Stimulated activated naive CD8-positive, alpha-beta T cell treated with anti-CD3 and anti-CD28 coated beads, Interleukin-15, amount 100 ng/mL, for 72 hours (primary cell): ENCODE measurements at regions not wholly inside any gene's neighbourhood (a gene's known extent, or its start where the extent isn't known, plus 50 kb on each side); places are given as distances from the start of the nearest gene placed in this dataset.

ENCODE experiments used
- ATAC-seq: fragments of 150-1000 bp; cut with Tn5 transposase; 2 replicates; pipeline ENCODE4 v1.10.0; 2021; ENCODE audit warnings: mild to moderate bottlenecking, moderate library complexity
- DNase-seq, 2 donors: peaks; one replicate each; pipeline ENCODE4 v3.0.0; 2021 to 2022
- H3K27ac Mint-ChIP-seq, 2 donors: one replicate each; pipeline ENCODE4 v1.8.0; 2022; ENCODE audit warnings: mild to moderate bottlenecking in 2 of 2, mixed read lengths in 2 of 2, moderate library complexity in 2 of 2
- H3K27me3 Mint-ChIP-seq: one replicate; pipeline ENCODE4 v1.8.0; 2022; ENCODE audit warnings: mixed read lengths
- H3K4me1 Mint-ChIP-seq: one replicate; pipeline ENCODE4 v1.8.0; 2022; ENCODE audit warnings: mild to moderate bottlenecking, mixed read lengths
- H3K4me3 Mint-ChIP-seq, 2 donors: one replicate each; pipeline ENCODE4 v1.8.0; 2022; ENCODE audit warnings: mild to moderate bottlenecking in 2 of 2, mixed read lengths in 2 of 2, moderate library complexity in 1 of 2
- H3K9me3 Mint-ChIP-seq, 2 donors: one replicate each; pipeline ENCODE4 v1.8.0; 2022; ENCODE audit warnings: mixed read lengths in 2 of 2

DNA sequence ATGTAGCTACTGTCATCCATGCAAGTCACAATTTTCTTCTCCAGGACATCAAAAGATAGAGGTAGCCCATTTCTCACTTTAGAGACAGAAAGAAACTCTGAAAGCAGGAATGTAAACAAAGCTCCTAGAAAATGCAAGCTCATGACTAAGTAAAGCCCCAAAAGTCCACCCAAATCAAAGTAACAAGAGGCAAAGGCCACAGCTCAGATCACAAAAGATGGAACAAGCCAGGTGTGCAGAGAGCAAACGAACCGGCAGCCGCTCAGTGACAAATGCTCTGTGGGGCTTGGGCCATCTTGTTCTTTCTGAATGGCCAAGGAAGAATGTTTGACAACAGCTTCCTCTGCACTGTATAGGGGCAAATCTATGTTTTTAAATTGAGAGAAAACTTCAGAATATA lies 201.0 kb downstream of the CYRIA start:
- H3K4me3 Mint-ChIP-seq, result no peak overlapping the region
- no peaks in the 10 kb centered on the region for H3K4me1 Mint-ChIP-seq
- H3K27ac Mint-ChIP-seq, result no peak overlapping the region
- ATAC-seq (no peak), DNase-seq (no peak)
- H3K9me3 Mint-ChIP-seq, result no peaks in the 10 kb centered on the region
- peaks cover 7% of the 10 kb centered on the region for H3K27me3 Mint-ChIP-seq

DNA sequence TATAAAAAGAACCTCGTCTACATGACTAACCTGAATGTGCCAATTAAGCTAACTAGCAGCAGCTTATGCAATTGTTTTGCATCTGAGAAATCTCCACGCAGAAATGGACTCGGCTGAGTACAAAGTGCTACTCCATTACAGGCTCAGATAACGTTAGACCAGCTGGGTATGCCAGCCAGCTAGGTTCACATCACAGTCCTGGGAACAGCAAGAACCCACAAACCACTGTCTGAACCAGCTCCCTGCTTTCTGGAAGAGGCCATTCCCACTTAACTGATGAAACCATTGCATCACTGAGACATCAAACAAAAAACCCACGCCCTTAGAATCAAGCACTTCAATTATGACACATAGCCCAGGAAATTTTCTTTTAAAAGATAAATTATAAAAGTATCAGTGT lies 202.7 kb downstream of the CYRIA start:
- peaks cover 7% of the 10 kb centered on the region for H3K27me3 Mint-ChIP-seq
- no peaks in the 10 kb centered on the region for H3K4me1 Mint-ChIP-seq
- no peak for DNase-seq
- H3K27ac Mint-ChIP-seq, result no peak overlapping the region
- no peak overlapping the region for H3K4me3 Mint-ChIP-seq
- no peak for ATAC-seq
- H3K9me3 Mint-ChIP-seq, result no peaks in the 10 kb centered on the region

DNA sequence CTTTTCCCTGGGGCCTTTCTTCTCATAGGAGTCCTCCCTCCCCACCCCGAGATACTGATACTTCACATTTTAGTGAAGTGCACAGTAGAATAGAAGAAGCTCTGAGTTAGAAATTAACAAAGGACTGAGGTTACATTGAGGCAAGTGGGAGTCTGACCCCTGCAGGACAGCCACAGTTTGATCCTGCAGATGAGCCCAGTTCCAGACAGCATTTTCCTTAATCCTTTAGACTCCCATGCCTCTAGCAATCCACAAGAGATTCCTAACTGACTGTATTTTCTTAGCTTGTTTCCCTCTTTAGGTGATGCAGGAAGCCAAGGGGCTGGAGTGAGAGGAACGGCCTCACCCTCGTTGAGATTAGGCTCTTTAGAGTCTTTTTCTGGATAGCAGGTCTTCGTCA lies 204.0 kb downstream of the CYRIA start:
- Mint-ChIP-seq H3K4me1 (no peaks in the 10 kb centered on the region), H3K27me3 (peaks cover 7% of the 10 kb centered on the region), H3K9me3 (no peaks in the 10 kb centered on the region), H3K27ac (no peak overlapping the region), H3K4me3 (no peak overlapping the region)
- no peak for DNase-seq
- no peak for ATAC-seq

DNA sequence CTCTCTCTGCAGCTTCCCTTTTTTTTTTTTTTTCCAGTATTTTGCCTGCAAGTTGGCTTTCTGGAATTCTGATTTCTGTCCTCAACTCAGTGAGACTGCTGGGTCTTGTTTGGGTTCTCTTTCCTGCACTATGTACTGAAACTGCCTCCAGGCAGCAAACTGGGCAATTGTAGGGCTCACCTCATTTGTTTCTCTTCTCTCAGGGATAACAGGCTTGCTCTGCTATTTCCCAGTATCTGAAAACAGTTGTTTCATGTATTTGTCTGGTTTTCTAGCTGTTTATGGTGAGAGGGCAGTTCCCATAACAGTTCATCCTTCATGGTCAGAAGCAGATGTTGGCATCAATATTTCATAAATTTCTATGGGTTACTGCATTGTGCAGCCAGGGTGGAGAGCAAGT lies 206.0 kb downstream of the CYRIA start:
- H3K4me1 Mint-ChIP-seq, result no peaks in the 10 kb centered on the region
- peaks cover 7% of the 10 kb centered on the region for H3K27me3 Mint-ChIP-seq
- H3K27ac Mint-ChIP-seq, result no peak overlapping the region
- ATAC-seq (no peak), DNase-seq (no peak)
- no peak overlapping the region for H3K4me3 Mint-ChIP-seq
- H3K9me3 Mint-ChIP-seq, result no peaks in the 10 kb centered on the region

DNA sequence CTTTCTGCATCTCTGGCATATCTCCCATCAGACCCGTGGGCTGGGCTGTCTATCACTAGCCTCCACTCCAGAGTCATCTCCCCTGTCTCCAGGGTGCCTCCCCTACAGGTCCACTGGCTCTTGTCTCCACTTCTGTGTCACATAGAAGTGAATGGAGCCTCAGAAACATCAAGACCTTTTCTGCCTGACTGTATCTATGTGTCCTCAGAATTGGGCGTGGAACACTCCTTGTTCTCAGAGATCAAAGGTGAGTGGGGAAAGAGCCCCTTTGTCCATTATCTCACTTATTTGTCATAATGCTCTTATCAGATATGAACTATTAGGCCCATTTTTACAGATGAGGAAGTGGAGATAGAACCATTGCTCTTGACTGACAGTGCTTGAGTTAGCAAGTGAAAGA lies 211.0 kb downstream of the CYRIA start:
- Mint-ChIP-seq H3K27me3 (no peaks in the 10 kb centered on the region), H3K4me3 (no peak overlapping the region), H3K27ac (no peak overlapping the region), H3K9me3 (no peaks in the 10 kb centered on the region), H3K4me1 (no peaks in the 10 kb centered on the region)
- ATAC-seq (no peak), DNase-seq (no peak)

DNA sequence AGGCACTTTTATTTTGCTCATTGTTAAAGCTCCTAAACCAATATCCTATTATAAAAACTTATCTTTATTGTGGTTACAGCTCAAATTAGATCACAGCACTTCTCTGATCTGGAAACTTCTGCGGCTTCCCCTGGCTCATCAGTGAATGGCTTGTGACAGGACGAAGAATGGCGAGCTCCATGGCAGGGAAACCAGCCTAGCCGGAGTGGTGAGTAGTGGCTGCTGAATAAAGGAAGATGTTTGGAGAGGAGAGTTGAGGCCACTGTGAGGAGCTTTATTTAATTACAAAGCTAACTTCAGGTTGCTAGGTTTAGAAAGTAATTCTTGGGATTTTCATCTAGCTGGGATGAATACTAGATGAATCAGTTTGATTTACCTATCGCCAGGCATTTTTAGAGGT lies 213.5 kb downstream of the CYRIA start:
- no peaks in the 10 kb centered on the region for H3K27me3 Mint-ChIP-seq
- ATAC-seq (no peak), DNase-seq (no peak)
- no peak overlapping the region for H3K27ac Mint-ChIP-seq
- no peaks in the 10 kb centered on the region for H3K4me1 Mint-ChIP-seq
- H3K4me3 Mint-ChIP-seq, result no peak overlapping the region
- H3K9me3 Mint-ChIP-seq, result no peaks in the 10 kb centered on the region

DNA sequence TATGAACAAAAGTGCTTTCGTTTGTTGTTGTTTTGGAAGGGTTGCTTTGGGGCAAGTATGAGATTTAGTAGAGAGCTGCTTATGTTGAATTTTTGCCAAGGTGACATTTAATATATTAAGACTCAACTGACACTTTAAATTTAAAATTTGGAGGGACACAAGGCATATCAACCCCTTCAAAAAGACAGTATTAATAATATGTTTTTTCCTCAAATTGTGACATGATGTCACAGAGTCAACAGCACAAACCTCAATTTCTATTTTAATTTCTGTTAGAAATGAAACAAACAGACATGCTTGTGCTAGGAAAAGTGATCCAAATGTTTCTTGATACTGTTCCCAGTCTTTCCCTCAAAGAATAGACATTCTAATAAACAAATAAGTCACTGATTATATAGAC lies 218.9 kb downstream of the CYRIA start:
- H3K27ac Mint-ChIP-seq, result no peak overlapping the region
- ATAC-seq (no peak), DNase-seq (no peak)
- H3K27me3 Mint-ChIP-seq, result peaks cover 2% of the 10 kb centered on the region
- H3K4me1 Mint-ChIP-seq, result no peaks in the 10 kb centered on the region
- H3K4me3 Mint-ChIP-seq, result no peak overlapping the region
- no peaks in the 10 kb centered on the region for H3K9me3 Mint-ChIP-seq

DNA sequence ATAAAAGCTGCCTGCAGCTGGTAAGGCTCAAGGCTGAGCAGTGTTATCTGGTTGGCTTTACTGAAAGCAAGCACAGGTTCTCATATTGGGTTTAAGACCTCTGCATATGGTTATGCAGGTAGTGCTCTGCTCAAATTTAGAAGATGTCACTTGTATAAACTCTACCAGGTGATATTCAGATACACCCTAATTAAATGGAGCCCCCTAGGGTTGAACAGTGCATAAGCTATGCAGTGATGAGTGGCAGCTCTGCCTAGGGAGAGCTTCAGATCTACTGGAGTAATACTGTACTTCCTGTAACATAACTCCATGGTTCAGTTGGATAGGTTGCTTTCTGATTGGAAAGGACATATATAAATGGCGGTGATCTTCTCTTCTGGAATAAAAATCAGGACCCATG lies 222.7 kb downstream of the CYRIA start:
- ATAC-seq, result no peak
- Mint-ChIP-seq H3K9me3 (no peaks in the 10 kb centered on the region), H3K4me1 (no peaks in the 10 kb centered on the region), H3K4me3 (no peak overlapping the region), H3K27ac (no peak overlapping the region), H3K27me3 (peaks cover 20% of the 10 kb centered on the region)
- DNase-seq, result no peak

DNA sequence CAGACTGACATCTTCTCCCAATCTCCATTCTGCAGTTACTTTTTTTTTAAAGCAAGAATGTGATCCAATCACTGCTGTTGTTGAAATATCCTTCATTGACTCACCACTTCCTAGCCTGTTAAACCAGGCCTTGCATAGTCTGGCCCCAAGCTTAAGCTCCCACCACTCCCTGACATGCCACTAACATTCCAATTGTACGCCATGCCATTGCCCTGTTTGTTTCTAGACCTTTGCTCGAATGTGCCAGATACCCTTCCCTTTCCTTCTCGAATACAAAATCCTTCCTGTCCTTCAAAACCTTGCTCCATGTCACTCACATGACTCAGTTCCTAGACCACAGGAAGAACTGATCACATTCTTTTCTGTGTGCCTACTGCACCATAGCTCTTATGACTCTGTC lies 224.2 kb downstream of the CYRIA start:
- H3K27ac Mint-ChIP-seq, result no peak overlapping the region
- DNase-seq, result no peak
- H3K9me3 Mint-ChIP-seq, result no peaks in the 10 kb centered on the region
- H3K4me3 Mint-ChIP-seq, result no peak overlapping the region
- no peak for ATAC-seq
- no peaks in the 10 kb centered on the region for H3K4me1 Mint-ChIP-seq
- H3K27me3 Mint-ChIP-seq, result peaks cover 35% of the 10 kb centered on the region

DNA sequence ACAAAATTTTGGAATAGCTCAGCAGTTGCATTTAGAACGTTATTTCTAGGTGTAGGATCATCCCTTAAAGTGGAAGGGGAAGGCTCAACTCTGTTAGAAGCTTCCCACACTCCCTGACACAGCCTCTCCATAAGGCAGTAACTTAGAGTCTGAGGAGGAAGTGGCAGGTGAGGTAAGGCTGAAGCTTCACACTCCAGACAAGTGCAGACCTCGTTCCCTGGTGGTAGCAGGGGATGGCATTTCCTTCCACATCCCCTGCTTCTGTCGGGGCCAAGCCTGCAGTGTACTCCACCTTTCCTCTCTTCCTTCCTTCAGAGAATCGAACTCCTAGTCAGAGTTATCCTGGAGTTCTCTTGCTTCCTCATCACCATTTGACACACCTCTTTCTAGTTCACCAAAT lies 224.7 kb downstream of the CYRIA start:
- no peaks in the 10 kb centered on the region for H3K9me3 Mint-ChIP-seq
- H3K4me1 Mint-ChIP-seq, result no peaks in the 10 kb centered on the region
- DNase-seq, result no peak
- ATAC-seq, result no peak
- no peak overlapping the region for H3K4me3 Mint-ChIP-seq
- peaks cover 40% of the 10 kb centered on the region for H3K27me3 Mint-ChIP-seq
- H3K27ac Mint-ChIP-seq, result no peak overlapping the region

DNA sequence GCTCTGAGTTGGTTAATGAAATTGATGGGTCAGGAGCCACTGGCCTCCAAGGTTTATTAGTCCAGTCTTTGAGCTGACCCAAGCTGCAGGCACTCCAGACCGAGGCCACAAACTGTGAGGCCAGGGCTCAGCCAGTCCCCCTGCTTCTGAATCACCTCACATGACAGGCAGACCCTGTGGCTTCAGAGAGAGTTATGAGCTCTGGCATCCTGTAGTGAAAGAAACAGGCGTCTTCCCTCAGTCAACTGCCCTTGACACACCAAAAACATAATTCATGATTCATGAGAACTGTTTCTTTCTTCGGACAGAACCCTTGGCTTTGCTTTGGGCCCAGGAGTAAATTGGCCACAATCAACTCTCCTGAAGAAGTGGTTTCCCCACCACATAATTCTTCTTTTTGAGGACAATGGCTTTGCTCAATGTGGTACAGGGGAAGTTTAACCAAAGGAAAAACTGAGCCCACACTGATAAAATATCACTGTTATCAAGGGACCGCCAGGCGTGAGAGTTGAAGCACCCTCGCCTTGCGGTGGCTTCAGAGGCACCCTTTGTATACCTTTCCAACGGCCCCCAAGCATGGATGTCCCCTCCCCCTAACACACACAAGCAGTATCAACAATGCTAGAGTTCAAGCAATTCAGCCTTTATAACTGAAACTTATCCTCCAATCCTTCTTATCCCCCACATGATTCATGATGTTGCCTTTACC lies 226.9 kb downstream of the CYRIA start:
- ATAC-seq (no peak), DNase-seq (no peak)
- H3K9me3 Mint-ChIP-seq, result no peaks in the 10 kb centered on the region
- H3K27me3 Mint-ChIP-seq, result peaks cover 42% of the 10 kb centered on the region
- no peak overlapping the region for H3K4me3 Mint-ChIP-seq
- H3K4me1 Mint-ChIP-seq, result no peaks in the 10 kb centered on the region
- no peak overlapping the region for H3K27ac Mint-ChIP-seq

DNA sequence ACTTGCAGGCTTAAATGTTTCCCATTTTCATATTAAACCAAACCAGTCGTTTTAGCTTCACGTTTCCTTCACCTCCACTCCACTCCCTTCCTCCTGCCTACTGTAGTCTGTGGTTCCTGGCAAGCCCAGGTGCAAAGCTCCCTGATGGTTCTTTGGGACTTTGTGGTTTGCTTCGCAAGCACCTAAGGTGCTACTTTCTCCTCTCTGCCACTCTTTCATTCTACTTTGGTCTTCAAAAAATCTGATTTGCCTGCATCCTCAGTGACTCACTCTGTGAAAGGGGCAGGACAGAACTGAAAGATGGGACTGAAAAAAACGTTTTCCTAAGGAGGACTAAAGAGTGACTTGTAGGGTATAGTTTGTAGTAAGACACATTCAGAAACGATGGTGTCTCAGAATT lies 228.4 kb downstream of the CYRIA start:
- no peak for ATAC-seq
- no peak for DNase-seq
- Mint-ChIP-seq H3K27me3 (peaks cover 42% of the 10 kb centered on the region), H3K4me1 (no peaks in the 10 kb centered on the region), H3K9me3 (no peaks in the 10 kb centered on the region), H3K4me3 (no peak overlapping the region), H3K27ac (no peak overlapping the region)

DNA sequence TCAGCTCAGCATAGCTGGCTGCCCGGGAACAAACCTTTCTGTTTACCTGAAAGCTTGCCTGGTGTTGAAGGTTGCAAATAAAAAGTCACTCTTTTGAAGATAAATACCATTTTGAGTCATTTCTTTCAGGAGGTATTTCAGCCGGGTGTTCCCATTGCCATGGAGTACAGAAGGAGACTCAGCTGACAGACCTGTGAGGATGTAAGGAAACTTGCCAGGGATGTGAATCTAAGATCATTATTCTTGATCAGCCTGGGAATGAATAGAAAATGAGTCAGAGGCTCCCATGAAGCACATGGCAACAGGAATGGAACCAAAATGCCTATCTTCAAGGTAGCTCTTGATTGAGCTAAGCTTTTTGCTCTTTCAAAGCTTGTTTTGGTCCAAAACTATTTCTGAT lies 231.2 kb downstream of the CYRIA start:
- no peak for DNase-seq
- Mint-ChIP-seq H3K27ac (no peak overlapping the region), H3K4me3 (no peak overlapping the region), H3K4me1 (no peaks in the 10 kb centered on the region), H3K9me3 (no peaks in the 10 kb centered on the region), H3K27me3 (peaks cover 37% of the 10 kb centered on the region)
- no peak for ATAC-seq

DNA sequence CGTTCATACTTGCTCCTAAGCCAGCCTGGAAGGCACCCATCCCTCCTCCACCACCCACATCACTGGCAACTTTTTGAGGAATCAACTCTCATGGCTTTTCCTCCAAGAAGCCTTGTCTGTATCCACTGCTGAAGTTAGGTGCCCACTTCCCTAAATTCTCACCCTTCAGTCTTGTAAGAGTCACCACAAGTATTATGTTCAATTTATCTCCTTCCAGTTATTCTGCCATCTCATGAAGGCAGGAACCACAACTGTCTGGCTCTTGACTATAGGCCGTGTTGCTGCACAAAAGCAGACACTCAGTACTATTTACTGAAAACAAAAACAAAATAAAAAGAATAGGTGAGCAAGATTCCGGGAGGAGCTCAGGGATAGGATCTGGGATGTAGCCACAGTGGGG lies 234.8 kb downstream of the CYRIA start:
- DNase-seq (no peak), ATAC-seq (no peak)
- Mint-ChIP-seq H3K27ac (no peak overlapping the region), H3K4me3 (no peak overlapping the region), H3K9me3 (no peaks in the 10 kb centered on the region), H3K4me1 (no peaks in the 10 kb centered on the region), H3K27me3 (peaks cover 9% of the 10 kb centered on the region)

DNA sequence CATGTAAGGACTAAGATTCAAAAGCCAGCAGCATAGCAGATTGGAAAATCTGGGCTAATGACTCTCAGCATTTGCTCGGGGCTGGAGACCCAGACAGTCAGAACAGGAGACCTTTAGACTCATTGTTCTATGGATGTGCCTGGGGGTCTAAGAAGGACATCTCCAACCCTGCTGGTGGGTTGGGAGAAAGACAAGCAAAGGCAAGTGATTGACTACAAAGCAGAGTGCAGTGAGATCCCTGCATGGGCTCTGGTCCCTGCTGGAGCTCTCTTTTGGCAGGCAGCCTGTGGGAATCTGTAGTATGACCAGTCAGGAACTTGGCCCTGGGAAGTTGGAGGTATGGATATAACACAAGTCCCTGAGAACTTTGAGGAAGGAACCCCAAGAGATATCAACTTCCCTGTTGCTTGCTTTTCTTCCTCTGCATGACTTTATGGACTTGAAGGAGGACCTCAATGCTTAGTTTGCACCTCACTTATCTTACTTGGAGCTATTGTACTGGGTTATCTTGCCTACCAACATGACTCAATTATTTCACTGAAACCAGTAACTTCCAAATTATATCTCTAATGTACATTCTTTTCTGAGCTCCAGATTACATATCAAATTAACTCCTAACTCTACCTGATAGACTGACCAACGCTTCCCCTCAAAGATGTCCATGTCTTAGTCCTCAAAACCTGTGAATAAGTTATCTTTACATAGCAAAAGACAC lies 236.0 kb downstream of the CYRIA start:
- DNase-seq (no peak), ATAC-seq (no peak)
- no peaks in the 10 kb centered on the region for H3K9me3 Mint-ChIP-seq
- H3K27ac Mint-ChIP-seq, result no peak overlapping the region
- peaks cover 8% of the 10 kb centered on the region for H3K27me3 Mint-ChIP-seq
- no peaks in the 10 kb centered on the region for H3K4me1 Mint-ChIP-seq
- no peak overlapping the region for H3K4me3 Mint-ChIP-seq

DNA sequence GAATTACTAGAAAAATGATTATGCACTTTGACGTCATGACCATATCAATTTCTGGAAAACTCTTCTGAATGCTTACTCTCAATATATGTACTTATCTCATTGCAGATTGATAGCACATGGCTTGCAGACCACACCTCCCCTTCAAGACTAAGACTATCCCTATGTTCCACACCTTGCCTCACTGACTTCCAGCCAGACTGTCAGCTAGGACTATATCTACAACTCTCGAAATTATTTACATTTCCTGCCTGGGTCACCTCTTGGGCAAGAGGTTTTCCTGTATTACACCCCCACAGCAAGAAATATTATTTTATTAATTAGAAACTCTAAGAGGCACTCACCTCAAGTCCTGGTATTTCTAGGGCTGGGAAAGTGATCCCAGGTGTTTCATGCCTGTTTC lies 236.6 kb downstream of the CYRIA start:
- Mint-ChIP-seq H3K9me3 (no peaks in the 10 kb centered on the region), H3K27ac (no peak overlapping the region), H3K27me3 (peaks cover 8% of the 10 kb centered on the region), H3K4me1 (no peaks in the 10 kb centered on the region), H3K4me3 (no peak overlapping the region)
- ATAC-seq, result no peak
- DNase-seq, result no peak
